HG03135 (cell line): ENCODE measurements at regions not wholly inside any gene's neighbourhood (a gene's known extent, or its start where the extent isn't known, plus 50 kb on each side); places are given as distances from the start of the nearest gene placed in this dataset.
A peak's percentile ranks its signal among the peaks of the same experiment; 100 is the strongest.
"Not testable (repeated sequence)": the region's sequence is repeated elsewhere in the genome, so short reads cannot be mapped to it uniquely, and the experiment has no call there.

ENCODE experiments used
- ATAC-seq: cut with Tn5 transposase; IDR thresholded peaks from one replicate; pipeline ENCODE4 v1.9.1; 2021; ENCODE audit warnings: mild to moderate bottlenecking, moderate library complexity; ENCODE audit not compliant: unreplicated experiment

- no peak for ATAC-seq
Observed at GRCh38 chr13:52931539-52932431, 83.3 kb upstream of the PCDH8 start.

- ATAC-seq, result no peak
Observed at GRCh38 chr13:52931131-52931530, 82.7 kb upstream of the PCDH8 start.

- ATAC-seq, result no peak
Observed at GRCh38 chr13:52929846-52930245, 81.4 kb upstream of the PCDH8 start.

DNA sequence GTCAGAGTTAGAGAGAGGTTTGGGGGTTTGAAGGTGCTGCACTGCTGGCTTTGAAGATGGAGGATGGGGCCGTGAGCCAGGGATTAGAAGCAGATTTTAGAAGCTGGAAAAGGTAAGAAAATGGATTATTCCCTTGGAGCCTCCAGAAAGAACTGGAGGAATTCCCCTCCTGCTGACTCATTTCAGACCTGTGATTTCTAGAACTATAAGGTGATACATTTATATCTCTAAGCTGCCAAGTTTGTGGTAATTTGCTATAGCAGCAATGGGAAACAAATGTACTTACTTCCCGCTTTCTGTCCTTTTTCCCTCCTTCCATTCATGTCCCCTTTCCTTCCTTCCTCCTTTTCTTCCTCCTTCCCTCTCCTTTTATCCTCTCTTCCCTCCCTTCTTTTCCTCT is 78.5 kb upstream of the PCDH8 start:
- ATAC-seq, result no peak

DNA sequence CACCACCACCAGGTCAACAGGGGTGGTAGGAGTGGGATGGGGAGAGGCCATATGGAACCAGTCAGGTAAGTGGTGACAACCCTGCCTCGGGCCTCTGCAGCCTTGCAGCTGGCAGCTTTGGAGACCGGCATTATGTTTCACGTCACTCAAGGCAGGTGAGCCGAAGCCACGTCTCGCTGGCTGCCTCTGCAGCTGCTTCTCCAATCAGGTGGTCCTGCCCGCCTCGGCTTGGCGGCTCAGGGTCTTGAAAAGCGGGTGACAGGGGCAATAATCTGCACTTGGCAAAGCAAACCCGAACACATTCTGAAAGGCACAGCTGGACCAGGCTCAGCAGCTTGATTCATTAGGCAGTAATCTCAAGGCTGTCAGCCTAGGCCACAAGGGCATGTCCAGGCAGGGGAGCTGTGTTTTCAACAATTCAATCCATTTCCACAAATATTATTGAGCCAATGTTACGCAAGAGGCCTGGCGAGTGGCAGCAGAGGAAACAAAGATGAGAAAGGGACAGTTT is 77.4 kb upstream of the PCDH8 start:
- no peak for ATAC-seq

DNA sequence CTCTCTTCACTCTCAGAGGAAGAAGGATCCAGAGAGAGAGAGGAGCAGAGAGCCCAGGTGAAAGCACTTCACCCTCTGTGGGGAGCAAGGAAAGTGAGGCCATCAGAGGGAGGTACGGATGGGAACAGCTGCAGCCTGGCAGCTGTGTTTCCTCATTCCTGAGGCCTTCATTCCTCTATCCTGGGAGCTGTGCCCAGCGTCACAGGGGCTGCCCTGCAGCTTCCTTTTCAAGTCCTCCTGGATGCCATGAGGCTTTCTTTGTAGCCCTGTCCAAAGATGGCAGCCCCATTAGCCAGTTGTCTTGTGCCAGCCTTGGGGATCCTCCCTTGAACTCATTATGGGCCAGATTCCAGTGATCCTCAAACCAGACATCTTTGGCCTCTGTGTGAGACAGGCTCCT is 76.8 kb upstream of the PCDH8 start:
- no peak for ATAC-seq

GRCh38 chr13:52924289-52925148 is 76.1 kb upstream of the PCDH8 start:
- ATAC-seq, result no peak

DNA sequence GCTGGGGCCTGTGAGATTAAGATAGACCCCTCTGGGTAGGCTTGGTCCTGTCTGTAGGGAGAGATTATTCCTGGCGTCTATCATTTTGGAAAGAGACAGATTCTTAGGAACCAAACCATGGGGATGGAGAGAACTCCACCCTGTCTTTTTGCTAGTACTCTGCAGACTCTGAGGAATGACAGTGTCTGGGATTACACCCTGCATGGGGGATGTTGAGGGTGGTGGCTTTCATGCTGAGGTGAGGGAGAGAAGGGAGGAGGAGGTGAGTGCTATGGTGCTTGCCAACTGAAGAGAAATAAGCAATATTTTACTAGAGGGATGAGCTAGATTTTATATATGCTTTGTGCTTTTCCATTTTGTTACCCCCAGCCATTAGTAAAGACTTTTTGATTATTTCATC is 74.5 kb upstream of the PCDH8 start:
- no peak for ATAC-seq

- ATAC-seq, result peak; percentile 99
Observed at GRCh38 chr13:52921194-52921593, 72.8 kb upstream of the PCDH8 start.

DNA sequence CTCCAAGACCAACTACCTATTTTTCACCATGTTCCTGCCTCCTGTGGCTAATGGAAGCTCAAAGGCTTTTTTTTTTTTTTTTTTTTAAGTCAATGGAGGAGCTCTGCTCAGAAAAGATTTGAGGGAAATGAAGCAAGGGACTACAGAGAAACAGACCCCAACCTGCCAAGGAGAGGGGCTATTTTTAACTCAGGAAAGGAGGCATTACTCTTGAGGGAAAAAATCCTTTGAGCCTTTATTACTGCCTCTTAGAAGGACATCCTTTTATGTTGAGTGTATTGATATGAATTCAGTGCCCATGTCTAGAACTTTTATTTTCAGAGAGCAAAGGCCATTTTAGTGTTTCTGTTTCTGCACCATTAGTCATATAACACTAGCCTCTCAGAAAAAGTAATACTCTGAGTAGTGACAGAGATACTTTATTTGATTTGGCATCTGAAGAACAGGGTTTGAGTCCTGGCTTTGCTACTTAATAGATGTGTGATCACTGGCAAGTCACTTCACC is 68.1 kb upstream of the PCDH8 start:
- ATAC-seq, result no peak

DNA sequence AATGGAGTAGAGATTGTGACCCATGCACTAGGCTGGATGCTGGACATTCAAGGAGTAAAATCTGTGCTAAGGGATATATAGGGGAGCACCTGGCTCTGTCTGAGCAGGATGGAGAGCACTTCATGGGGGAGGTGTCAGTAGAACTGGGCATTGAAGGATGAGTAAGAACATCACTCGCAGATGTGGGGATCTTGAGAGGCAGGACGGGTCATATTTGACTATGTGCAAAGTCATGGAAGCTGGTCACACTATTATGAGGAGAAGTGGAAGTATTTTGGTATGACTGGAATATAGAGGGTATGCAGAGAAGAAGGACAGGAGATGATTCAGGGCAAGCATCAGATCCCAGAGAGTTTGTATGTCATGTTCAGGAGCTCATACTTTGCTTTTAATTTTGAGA is 62.9 kb upstream of the PCDH8 start:
- ATAC-seq, result no peak

DNA sequence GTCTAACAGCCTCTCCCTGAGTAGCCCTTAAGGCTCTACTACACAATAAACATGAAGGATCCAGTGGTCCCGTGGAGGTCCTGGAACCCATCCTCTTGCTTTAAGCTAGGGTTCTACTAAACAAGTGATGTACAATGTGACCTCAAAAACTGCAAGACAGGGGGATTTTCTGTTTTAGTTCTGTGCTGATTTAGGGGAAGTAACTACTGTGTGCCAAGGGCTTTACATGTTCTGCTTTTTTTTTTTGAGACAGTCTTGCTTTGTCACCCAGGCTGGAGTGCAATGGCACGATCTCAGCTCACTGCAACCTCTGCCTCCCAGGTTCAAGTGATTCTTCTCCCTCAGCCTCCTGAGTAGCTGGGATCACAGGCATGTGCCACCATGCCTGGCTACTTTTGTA is 61.9 kb upstream of the PCDH8 start:
- ATAC-seq, result not testable (repeated sequence)

DNA sequence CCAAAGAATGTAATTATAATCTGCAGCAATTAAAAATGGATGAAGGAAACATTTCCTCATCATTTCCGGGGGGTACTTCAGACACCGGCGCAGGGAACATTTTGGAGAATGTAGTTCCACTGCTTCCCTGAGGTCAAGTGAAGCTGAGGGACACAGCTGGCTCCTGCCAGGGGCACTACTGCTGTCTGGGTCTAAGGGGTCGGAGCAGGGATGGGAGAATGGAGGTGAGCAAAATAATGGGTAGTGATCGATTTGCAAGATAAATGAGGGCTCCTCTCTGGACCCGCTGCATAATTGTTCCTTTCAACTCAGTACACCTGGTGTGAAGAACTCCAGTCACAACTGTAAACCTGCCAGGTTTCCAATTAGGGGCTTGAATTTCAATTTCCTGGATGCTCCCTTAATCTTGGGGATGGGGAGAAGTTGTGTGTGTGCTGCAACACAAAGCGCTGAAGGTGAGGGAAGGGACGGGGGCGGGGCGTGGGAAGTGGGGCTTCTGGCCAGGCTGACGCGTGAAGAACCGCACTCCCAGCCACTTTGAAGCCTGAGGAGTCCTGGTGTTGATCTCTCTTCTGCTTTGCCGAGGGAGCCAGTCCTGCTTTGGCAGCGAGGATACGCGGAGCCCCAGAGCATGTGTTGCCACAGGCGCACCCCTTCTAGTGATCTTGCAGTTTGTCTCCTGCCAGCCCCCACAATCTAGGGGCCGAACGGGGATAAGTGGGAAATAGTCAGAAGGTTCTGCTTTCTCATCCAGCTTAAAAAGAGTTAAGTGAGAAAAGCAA is 57.9 kb upstream of the PCDH8 start:
- no peak for ATAC-seq

DNA sequence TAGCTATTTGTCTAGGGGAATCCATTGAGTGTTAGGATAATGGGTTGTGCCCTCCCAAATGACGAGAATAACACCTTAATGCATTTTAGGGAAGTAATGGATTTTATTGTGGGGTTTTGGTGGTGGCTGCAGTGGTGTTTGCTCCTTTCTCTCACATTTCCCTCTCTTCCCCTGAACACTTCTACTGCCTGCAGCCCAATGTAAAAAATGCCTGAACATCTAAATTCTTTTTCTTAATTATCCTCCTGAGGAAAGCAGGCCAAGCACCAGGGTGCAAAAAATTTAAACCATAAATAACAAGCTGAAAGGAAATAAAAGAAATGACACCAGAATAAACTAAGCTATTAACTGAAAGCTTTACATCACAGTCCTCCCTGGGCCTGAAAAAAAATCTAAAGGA is 57.3 kb upstream of the PCDH8 start:
- no peak for ATAC-seq

DNA sequence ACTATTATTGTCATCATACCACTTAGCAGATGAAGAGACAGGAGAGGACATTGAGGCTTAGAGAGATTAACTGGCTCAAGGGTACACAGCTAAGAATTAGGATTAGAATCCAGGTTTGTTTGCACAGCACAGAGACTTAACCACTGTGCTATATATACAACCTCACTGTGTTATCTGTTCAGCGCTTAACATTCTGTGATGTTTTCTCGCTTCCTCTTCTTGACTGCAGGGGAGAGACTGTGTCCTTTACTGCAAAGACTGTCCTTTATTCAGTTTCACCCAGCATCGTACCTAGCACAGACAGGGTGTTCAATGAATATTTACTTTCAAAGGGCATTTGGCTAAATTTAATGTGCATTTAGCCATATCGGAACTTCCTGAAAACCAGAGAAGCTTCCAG is 54.9 kb upstream of the PCDH8 start:
- peak; percentile 66 for ATAC-seq

DNA sequence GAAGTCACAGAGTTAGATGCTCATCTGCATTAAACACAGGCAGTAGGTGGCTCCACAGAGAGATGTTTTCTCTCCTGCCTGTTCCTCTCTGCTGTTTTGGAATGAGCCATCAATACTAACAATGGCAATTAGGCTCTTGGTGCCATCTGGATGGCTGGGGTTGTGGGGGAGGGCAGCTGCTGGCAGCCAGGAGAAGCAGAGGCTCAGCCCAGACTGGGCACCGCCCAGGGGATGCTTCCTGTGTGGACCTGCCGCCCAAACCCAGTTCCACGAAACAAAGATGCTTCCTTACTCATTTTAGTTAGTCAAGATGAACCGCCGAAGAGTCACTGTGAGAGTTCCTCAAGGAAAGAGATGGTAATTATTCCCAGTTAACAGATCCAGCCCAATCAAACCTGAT is 50.8 kb upstream of the PCDH8 start:
- no peak for ATAC-seq
